MM.1S (cell line): ENCODE measurements at regions not wholly inside any gene's neighbourhood (a gene's known extent, or its start where the extent isn't known, plus 50 kb on each side); places are given as distances from the start of the nearest gene placed in this dataset.

Experiments used
- EZH2 ChIP-seq: fragments of 300-600 bp; sonication (generic); optimal IDR thresholded peaks from 2 replicates; pipeline ENCODE3; 2017; ENCODE audit warnings: low read depth, mild to moderate bottlenecking, antibody characterized with exemption, low read length, mixed read lengths
- TF ChIP-seq, protein P1 (sequence below): fragments of 300-600 bp; sonication (generic); IDR thresholded peaks from 2 replicates; pipeline ENCODE4 v1.5.1; 2016; ENCODE audit warnings: antibody characterized with exemption, low read length, mixed read lengths

DNA sequence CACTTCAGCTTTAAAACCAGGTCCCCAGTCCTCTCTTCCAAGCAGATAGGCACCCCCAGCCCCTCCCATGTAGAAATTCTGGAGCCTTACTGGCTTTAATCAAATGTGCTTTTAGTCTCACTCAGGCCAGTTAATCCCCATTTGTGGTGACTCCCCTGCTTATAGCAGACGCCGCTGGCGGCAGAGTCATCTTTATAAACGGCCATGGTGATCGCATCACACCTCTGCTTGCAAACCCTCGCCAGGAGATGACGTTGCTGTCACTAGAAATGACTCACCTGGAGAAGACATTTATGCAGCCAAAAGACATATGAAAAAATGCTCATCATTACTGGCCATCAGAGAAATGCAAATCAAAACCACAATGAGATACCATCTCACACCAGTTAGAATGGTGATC is 369.3 kb downstream of the VRK1 start:
- TF ChIP-seq, protein P1, sequence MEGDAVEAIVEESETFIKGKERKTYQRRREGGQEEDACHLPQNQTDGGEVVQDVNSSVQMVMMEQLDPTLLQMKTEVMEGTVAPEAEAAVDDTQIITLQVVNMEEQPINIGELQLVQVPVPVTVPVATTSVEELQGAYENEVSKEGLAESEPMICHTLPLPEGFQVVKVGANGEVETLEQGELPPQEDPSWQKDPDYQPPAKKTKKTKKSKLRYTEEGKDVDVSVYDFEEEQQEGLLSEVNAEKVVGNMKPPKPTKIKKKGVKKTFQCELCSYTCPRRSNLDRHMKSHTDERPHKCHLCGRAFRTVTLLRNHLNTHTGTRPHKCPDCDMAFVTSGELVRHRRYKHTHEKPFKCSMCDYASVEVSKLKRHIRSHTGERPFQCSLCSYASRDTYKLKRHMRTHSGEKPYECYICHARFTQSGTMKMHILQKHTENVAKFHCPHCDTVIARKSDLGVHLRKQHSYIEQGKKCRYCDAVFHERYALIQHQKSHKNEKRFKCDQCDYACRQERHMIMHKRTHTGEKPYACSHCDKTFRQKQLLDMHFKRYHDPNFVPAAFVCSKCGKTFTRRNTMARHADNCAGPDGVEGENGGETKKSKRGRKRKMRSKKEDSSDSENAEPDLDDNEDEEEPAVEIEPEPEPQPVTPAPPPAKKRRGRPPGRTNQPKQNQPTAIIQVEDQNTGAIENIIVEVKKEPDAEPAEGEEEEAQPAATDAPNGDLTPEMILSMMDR: no peak
- TF ChIP-seq EZH2: no peak
